HepG2 (cell line): ENCODE measurements at regions not wholly inside any gene's neighbourhood (a gene's known extent, or its start where the extent isn't known, plus 50 kb on each side); places are given as distances from the start of the nearest gene placed in this dataset.

Experiments
- AGO2 ChIP-seq: fragments of 200-400 bp; formaldehyde crosslinking; optimal IDR thresholded peaks from 2 replicates; pipeline ENCODE3; 2017; ENCODE audit warnings: mild to moderate bottlenecking, low read depth, low read length, moderate library complexity
- DR1 ChIP-seq: sonication (generic); formaldehyde crosslinking; IDR thresholded peaks from 2 replicates; pipeline ENCODE4 v1.8.0; 2021; ENCODE audit warnings: mild to moderate bottlenecking, missing genetic modification reagents, inconsistent platforms
- ELF1 ChIP-seq: sonication (generic); formaldehyde crosslinking; IDR thresholded peaks from 2 replicates; pipeline ENCODE4 v1.4.0; 2020; ENCODE audit warnings: missing genetic modification reagents
- FOXA3 ChIP-seq: IDR thresholded peaks from 2 replicates; pipeline ENCODE4 v1.6.1; 2016; ENCODE audit warnings: missing genetic modification reagents, missing compliant biosample characterization
- HDAC2 ChIP-seq: sonication (generic); formaldehyde crosslinking; IDR thresholded peaks from 2 replicates; pipeline ENCODE4 v1.4.0; 2020; ENCODE audit warnings: missing genetic modification reagents
- LCORL ChIP-seq, 2 experiments: fragments of 450-650 bp in 1 of 2; sonication (generic) in 1 of 2; formaldehyde crosslinking in 1 of 2; IDR thresholded peaks; 2 replicates each; pipeline versions ENCODE4 v1.5.0 to v1.6.1; 2017 to 2020; ENCODE audit warnings: antibody characterized with exemption in 1 of 2, missing genetic modification reagents in 1 of 2
- RAD51 ChIP-seq: fragments of 450-650 bp; IDR thresholded peaks from 2 replicates; pipeline ENCODE4 v1.6.1; 2016; ENCODE audit warnings: borderline replicate concordance
- RARA ChIP-seq: IDR thresholded peaks from 2 replicates; pipeline ENCODE4 v1.6.1; 2016; ENCODE audit warnings: missing genetic modification reagents, missing compliant biosample characterization
- SRSF1 ChIP-seq: fragments of 200-400 bp; formaldehyde crosslinking; optimal IDR thresholded peaks from 2 replicates; pipeline ENCODE3; 2017; ENCODE audit warnings: mild to moderate bottlenecking, low read depth, low read length, moderate library complexity
- ZFP62 ChIP-seq: sonication (generic); formaldehyde crosslinking; IDR thresholded peaks from 2 replicates; pipeline ENCODE4 v1.4.0; 2020; ENCODE audit warnings: missing genetic modification reagents
- ZNF124 ChIP-seq: sonication (generic); formaldehyde crosslinking; IDR thresholded peaks from 2 replicates; pipeline ENCODE4 v1.4.0; 2020; ENCODE audit warnings: missing genetic modification reagents
- ZNF251 ChIP-seq: sonication (generic); formaldehyde crosslinking; IDR thresholded peaks from 2 replicates; pipeline ENCODE4 v1.9.0; 2021; ENCODE audit warnings: mild to moderate bottlenecking, missing genetic modification reagents
- ZNF639 ChIP-seq: conservative IDR thresholded peaks from 2 replicates; pipeline ENCODE4 v1.6.1; 2018; ENCODE audit warnings: missing genetic modification reagents
- ZNF7 ChIP-seq: IDR thresholded peaks from 2 replicates; pipeline ENCODE4 v1.6.1; 2016; ENCODE audit warnings: missing biosample characterization, missing genetic modification reagents
- ZSCAN29 ChIP-seq: sonication (generic); formaldehyde crosslinking; conservative IDR thresholded peaks from 2 replicates; pipeline ENCODE4 v1.4.0; 2020; ENCODE audit warnings: mild to moderate bottlenecking, missing genetic modification reagents
- TF ChIP-seq, protein P1 (sequence below): sonication (generic); formaldehyde crosslinking; IDR thresholded peaks from 2 replicates; pipeline ENCODE4 v1.8.1; 2023; ENCODE audit warnings: missing genetic modification reagents, mild to moderate bottlenecking, borderline replicate concordance
- TF ChIP-seq, protein P2 (sequence below), 2 experiments: fragments of 450-650 bp in 1 of 2; sonication (generic) in 1 of 2; formaldehyde crosslinking in 1 of 2; IDR thresholded peaks; 2 replicates each; pipeline versions ENCODE4 v1.6.1 to v1.8.0; 2016 to 2022; ENCODE audit warnings: antibody characterized with exemption in 1 of 2, mild to moderate bottlenecking in 1 of 2, missing genetic modification reagents in 1 of 2
- TF ChIP-seq, protein P3 (sequence below): IDR thresholded peaks from 2 replicates; pipeline ENCODE4 v1.6.1; 2012; ENCODE audit warnings: low read depth, low read length, improper control_type of control experiment

DNA sequence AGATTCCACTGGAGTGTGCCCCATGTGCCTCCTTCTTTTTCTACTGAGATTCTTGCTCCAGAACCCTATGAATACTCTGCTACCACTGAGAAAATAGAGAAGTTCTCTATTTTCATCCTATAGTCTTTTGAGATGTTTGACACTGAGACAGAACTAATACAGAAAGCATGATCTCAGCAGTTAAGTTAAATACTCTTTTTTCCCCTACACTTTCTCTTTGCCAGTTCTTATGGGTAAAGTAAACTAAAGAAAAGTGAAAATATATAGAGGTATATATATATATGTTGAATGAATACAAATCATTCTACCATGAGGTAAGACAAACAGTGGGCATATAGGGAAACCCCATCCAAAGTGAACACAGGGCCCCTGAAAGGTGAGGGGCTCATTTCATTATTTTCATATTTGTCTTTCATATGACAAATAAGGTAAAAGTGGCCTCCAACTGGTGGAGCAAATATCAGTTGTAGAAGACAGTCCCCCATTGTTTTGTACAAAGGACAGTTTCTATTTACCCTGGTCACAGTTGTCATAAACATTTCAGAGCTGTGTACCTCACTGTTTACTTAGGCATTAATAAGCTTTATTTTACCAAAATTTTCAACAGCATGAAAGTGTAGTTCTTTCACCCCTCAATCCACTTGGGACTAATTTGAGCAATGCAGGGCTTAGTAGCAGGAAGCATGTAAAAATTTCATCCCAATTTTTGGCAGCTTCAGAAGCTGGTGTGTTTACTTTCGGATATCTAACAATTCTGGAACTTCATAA is 188.3 kb upstream of the MARCKS start (continued):
- TF ChIP-seq RARA (peak; percentile 33; the same call in 1 of the 2 replicates), DR1 (CRISPR knock-in tag) (no peak), ZNF639 (CRISPR knock-in tag) (no peak), HDAC2 (CRISPR knock-in tag) (peak; percentile 51; the same call in 1 of the 2 replicates), ZFP62 (CRISPR knock-in tag) (no peak), SRSF1 (no peak), ZSCAN29 (CRISPR knock-in tag) (no peak), FOXA3 (CRISPR knock-in tag) (peak; percentile 93), ZNF124 (no peak), ELF1 (no peak), ZNF251 (CRISPR knock-in tag) (no peak), ZNF7 (no peak), LCORL (IDR thresholded peaks at IDR 0.05) (peak; percentile 67; the same call in 1 of the 2 replicates), LCORL (CRISPR knock-in tag; IDR thresholded peaks at IDR 0.05) (no peak), RAD51 (no peak), AGO2 (no peak)
- TF ChIP-seq, protein P1, sequence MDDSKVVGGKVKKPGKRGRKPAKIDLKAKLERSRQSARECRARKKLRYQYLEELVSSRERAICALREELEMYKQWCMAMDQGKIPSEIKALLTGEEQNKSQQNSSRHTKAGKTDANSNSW (CRISPR knock-in tag): no peak
- TF ChIP-seq, protein P2, sequence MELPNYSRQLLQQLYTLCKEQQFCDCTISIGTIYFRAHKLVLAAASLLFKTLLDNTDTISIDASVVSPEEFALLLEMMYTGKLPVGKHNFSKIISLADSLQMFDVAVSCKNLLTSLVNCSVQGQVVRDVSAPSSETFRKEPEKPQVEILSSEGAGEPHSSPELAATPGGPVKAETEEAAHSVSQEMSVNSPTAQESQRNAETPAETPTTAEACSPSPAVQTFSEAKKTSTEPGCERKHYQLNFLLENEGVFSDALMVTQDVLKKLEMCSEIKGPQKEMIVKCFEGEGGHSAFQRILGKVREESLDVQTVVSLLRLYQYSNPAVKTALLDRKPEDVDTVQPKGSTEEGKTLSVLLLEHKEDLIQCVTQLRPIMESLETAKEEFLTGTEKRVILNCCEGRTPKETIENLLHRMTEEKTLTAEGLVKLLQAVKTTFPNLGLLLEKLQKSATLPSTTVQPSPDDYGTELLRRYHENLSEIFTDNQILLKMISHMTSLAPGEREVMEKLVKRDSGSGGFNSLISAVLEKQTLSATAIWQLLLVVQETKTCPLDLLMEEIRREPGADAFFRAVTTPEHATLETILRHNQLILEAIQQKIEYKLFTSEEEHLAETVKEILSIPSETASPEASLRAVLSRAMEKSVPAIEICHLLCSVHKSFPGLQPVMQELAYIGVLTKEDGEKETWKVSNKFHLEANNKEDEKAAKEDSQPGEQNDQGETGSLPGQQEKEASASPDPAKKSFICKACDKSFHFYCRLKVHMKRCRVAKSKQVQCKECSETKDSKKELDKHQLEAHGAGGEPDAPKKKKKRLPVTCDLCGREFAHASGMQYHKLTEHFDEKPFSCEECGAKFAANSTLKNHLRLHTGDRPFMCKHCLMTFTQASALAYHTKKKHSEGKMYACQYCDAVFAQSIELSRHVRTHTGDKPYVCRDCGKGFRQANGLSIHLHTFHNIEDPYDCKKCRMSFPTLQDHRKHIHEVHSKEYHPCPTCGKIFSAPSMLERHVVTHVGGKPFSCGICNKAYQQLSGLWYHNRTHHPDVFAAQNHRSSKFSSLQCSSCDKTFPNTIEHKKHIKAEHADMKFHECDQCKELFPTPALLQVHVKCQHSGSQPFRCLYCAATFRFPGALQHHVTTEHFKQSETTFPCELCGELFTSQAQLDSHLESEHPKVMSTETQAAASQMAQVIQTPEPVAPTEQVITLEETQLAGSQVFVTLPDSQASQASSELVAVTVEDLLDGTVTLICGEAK (IDR thresholded peaks at IDR 0.05): no peak
- TF ChIP-seq, protein P2 (CRISPR knock-in tag; IDR thresholded peaks at IDR 0.05): no peak
- TF ChIP-seq, protein P3, sequence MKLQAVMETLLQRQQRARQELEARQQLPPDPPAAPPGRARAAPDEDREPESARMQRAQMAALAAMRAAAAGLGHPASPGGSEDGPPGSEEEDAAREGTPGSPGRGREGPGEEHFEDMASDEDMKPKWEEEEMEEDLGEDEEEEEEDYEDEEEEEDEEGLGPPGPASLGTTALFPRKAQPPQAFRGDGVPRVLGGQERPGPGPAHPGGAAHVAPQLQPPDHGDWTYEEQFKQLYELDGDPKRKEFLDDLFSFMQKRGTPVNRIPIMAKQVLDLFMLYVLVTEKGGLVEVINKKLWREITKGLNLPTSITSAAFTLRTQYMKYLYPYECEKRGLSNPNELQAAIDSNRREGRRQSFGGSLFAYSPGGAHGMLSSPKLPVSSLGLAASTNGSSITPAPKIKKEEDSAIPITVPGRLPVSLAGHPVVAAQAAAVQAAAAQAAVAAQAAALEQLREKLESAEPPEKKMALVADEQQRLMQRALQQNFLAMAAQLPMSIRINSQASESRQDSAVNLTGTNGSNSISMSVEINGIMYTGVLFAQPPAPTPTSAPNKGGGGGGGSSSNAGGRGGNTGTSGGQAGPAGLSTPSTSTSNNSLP: peak; percentile 86
